Trophoblast cell (in vitro differentiated cells and primary cell): ENCODE measurements at regions not wholly inside any gene's neighbourhood (a gene's known extent, or its start where the extent isn't known, plus 50 kb on each side); places are given as distances from the start of the nearest gene placed in this dataset.

Source experiments
- DNase-seq, 2 donors: peaks; one replicate each; pipeline ENCODE4 v3.0.0-alpha.2; 2016
- H2AFZ ChIP-seq: 2 replicates; pipeline ENCODE4 v1.6.1; 2013; ENCODE audit warnings: low read length, moderate library complexity, mild to moderate bottlenecking; ENCODE audit not compliant: insufficient read depth, poor library complexity
- H2AK5ac ChIP-seq: 2 replicates; pipeline ENCODE4 v1.6.1; 2013; ENCODE audit warnings: mild to moderate bottlenecking, low read length
- H2BK120ac ChIP-seq: 2 replicates; pipeline ENCODE4 v1.6.1; 2013; ENCODE audit warnings: low read length, mild to moderate bottlenecking, moderate library complexity; ENCODE audit not compliant: insufficient read depth, poor library complexity
- H2BK12ac ChIP-seq: 2 replicates; pipeline ENCODE4 v1.6.1; 2013; ENCODE audit warnings: mild to moderate bottlenecking, low read length, moderate library complexity
- H2BK5ac ChIP-seq: 2 replicates; pipeline ENCODE4 v1.6.1; 2013; ENCODE audit warnings: low read length, low read depth, moderate library complexity, mild to moderate bottlenecking; ENCODE audit not compliant: poor library complexity
- H3K14ac ChIP-seq: 2 replicates; pipeline ENCODE4 v1.6.1; 2013; ENCODE audit warnings: mild to moderate bottlenecking, low read length
- H3K18ac ChIP-seq: 2 replicates; pipeline ENCODE4 v1.6.1; 2013; ENCODE audit warnings: mild to moderate bottlenecking, low read length
- H3K23ac ChIP-seq: 2 replicates; pipeline ENCODE4 v1.6.1; 2013; ENCODE audit warnings: low read length
- H3K27ac ChIP-seq: 2 replicates; pipeline ENCODE4 v1.5.1; 2013; ENCODE audit warnings: low read depth, mild to moderate bottlenecking, inconsistent platforms, low read length, moderate library complexity
- H3K27me3 ChIP-seq: 2 replicates; pipeline ENCODE4 v1.6.1; 2013; ENCODE audit warnings: inconsistent platforms, mild to moderate bottlenecking, low read length, moderate library complexity; ENCODE audit not compliant: insufficient read depth
- H3K36me3 ChIP-seq, 2 experiments: 1 replicate in 1 of 2; 2 replicates in 1 of 2; pipeline ENCODE4 v1.6.1; 2013; ENCODE audit warnings: low read length in 2 of 2, mild to moderate bottlenecking in 2 of 2, moderate library complexity in 1 of 2; ENCODE audit not compliant: insufficient read depth in 2 of 2, control insufficient read depth in 1 of 2
- H3K4ac ChIP-seq: 2 replicates; pipeline ENCODE4 v1.6.1; 2013; ENCODE audit warnings: low read depth, mild to moderate bottlenecking, low read length, moderate library complexity
- H3K4me1 ChIP-seq, 2 experiments: 1 replicate in 1 of 2; 2 replicates in 1 of 2; pipeline ENCODE4 v1.6.1; 2013; ENCODE audit warnings: low read length in 2 of 2, mild to moderate bottlenecking in 2 of 2, moderate library complexity in 1 of 2; ENCODE audit not compliant: insufficient read depth in 2 of 2, control insufficient read depth in 1 of 2
- H3K4me2 ChIP-seq: 2 replicates; pipeline ENCODE4 v1.6.1; 2013; ENCODE audit warnings: inconsistent platforms, mild to moderate bottlenecking, low read length, moderate library complexity
- H3K4me3 ChIP-seq: 2 replicates; pipeline ENCODE4 v1.5.1; 2013; ENCODE audit warnings: mild to moderate bottlenecking, low read depth, low read length, inconsistent platforms
- H3K79me1 ChIP-seq: one replicate; pipeline ENCODE4 v1.6.1; 2013; ENCODE audit warnings: low read length
- H3K79me2 ChIP-seq: 2 replicates; pipeline ENCODE4 v1.6.1; 2013; ENCODE audit warnings: low read length, mild to moderate bottlenecking; ENCODE audit not compliant: control insufficient read depth, insufficient read depth, poor library complexity
- H3K9ac ChIP-seq: 2 replicates; pipeline ENCODE4 v1.6.1; 2013; ENCODE audit warnings: mild to moderate bottlenecking, low read length
- H3K9me3 ChIP-seq: 2 replicates; pipeline ENCODE4 v1.6.1; 2013; ENCODE audit warnings: low read depth, mild to moderate bottlenecking, control low read depth, inconsistent platforms, low read length; ENCODE audit not compliant: insufficient read depth
- H4K12ac ChIP-seq: 2 replicates; pipeline ENCODE4 v1.6.1; 2013; ENCODE audit warnings: low read depth, mild to moderate bottlenecking, low read length, moderate library complexity
- H4K8ac ChIP-seq: 2 replicates; pipeline ENCODE4 v1.6.1; 2013; ENCODE audit warnings: low read depth, mild to moderate bottlenecking, low read length, moderate library complexity
- H4K91ac ChIP-seq: one replicate; pipeline ENCODE4 v1.6.1; 2013; ENCODE audit warnings: low read depth, mild to moderate bottlenecking, low read length, moderate library complexity
- WGBS: extraction: QIAGEN DNeasy Blood & Tissue Kit; methylation state at CpG from one replicate; pipeline ENCODE4 v1.1.7; 2013; ENCODE audit warnings: missing lambda C conversion rate; ENCODE audit not compliant: insufficient read length, insufficient coverage; ENCODE audit errors: extremely low coverage; 5-methylcytosine and 5-hydroxymethylcytosine counted together

DNA sequence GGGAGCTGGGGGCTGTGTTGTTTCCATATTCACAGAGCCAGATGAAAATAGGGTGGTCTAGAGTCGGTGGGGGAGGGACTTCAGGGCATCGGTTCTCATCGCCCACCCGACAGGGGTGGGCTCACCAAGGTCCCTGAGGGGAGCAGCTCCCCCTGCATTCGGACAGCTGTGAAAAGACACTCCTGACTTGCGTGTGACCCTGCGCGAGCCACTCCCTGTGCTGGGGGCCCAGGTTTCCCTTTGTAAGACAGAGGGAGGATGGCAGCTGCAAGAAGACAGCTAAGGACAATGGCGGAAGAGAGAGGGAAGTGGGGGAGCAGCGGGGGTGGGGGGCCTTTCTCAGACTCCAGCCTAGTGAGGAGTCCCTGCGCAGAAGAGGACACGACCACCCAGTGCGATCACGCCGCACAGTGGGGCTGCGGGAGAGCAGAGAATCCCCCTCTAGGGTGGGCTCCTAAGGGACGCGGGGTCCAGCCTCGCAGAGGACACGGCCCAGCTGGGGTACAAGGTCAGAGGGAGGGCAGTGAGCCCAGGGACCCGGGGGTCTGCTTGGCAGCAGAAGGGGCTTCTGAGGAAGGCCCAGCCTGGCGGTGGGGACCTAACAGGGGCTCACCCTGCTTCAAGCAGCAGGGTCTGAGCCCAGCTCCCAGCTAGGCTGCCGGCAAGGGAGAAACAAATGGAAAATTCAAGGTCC is 326.9 kb upstream of the DIO3 start:
- Histone ChIP-seq H3K4me2 (no peak overlapping the region), H3K27ac (no peak overlapping the region), H3K23ac (no peak overlapping the region), H4K12ac (no peak overlapping the region), H2AFZ (no peak overlapping the region), H4K91ac (no peak overlapping the region), H3K36me3 (no peaks in the 10 kb centered on the region), H3K79me1 (no peaks in the 10 kb centered on the region), H4K8ac (no peak overlapping the region), H3K4ac (no peak overlapping the region), H2AK5ac (no peak overlapping the region), H3K4me1 (peaks cover 0 to 4% of the 10 kb centered on the region in 2 experiments), H3K4me3 (no peak overlapping the region), H3K9me3 (peaks cover 2% of the 10 kb centered on the region), H3K79me2 (no peaks in the 10 kb centered on the region), H3K18ac (no peak overlapping the region), H3K27me3 (no peaks in the 10 kb centered on the region), H2BK5ac (no peak overlapping the region), H3K14ac (no peak overlapping the region), H3K9ac (no peak overlapping the region), H2BK12ac (no peak overlapping the region), H2BK120ac (no peak overlapping the region)
- WGBS = no CpG with 5 or more reads among the region's 23 CpGs
- no peak for DNase-seq

GRCh38 chr14:101234999-101235334 is 326.3 kb upstream of the DIO3 start:
- Histone ChIP-seq H4K8ac (no peak overlapping the region), H2BK5ac (no peak overlapping the region), H2BK120ac (no peak overlapping the region), H3K9me3 (peaks cover 2% of the 10 kb centered on the region), H3K36me3 (no peaks in the 10 kb centered on the region), H3K27me3 (no peaks in the 10 kb centered on the region), H3K79me1 (no peaks in the 10 kb centered on the region), H2BK12ac (no peak overlapping the region), H3K4me1 (peaks cover 0 to 4% of the 10 kb centered on the region in 2 experiments), H2AFZ (no peak overlapping the region), H3K79me2 (no peaks in the 10 kb centered on the region), H3K27ac (no peak overlapping the region), H4K91ac (no peak overlapping the region), H3K4me3 (no peak overlapping the region), H2AK5ac (no peak overlapping the region), H3K14ac (no peak overlapping the region), H3K9ac (no peak overlapping the region), H3K4ac (no peak overlapping the region), H4K12ac (no peak overlapping the region), H3K18ac (no peak overlapping the region), H3K23ac (no peak overlapping the region), H3K4me2 (no peak overlapping the region)
- WGBS = no CpG with 5 or more reads among the region's 12 CpGs
- DNase-seq = no peak

- peak in 1 of 2 donors; percentile 68 for DNase-seq
- no peak overlapping the region for H2BK5ac ChIP-seq
- no peak overlapping the region for H3K18ac ChIP-seq
- no peaks in the 10 kb centered on the region for H3K27me3 ChIP-seq
- H3K36me3 ChIP-seq = no peaks in the 10 kb centered on the region
- peak overlapping the region; percentile 29 for H2BK12ac ChIP-seq
- no peaks in the 10 kb centered on the region for H3K79me1 ChIP-seq
- no peak overlapping the region for H3K4ac ChIP-seq
- H4K91ac ChIP-seq = no peak overlapping the region
- H3K9ac ChIP-seq = no peak overlapping the region
- no peak overlapping the region for H4K12ac ChIP-seq
- no peak overlapping the region for H3K4me2 ChIP-seq
- no peak overlapping the region for H3K27ac ChIP-seq
- no peak overlapping the region for H3K14ac ChIP-seq
- no peak overlapping the region for H2AK5ac ChIP-seq
- H2BK120ac ChIP-seq = no peak overlapping the region
- H2AFZ ChIP-seq = no peak overlapping the region
- no peak overlapping the region for H3K4me3 ChIP-seq
- H4K8ac ChIP-seq = no peak overlapping the region
- no peak overlapping the region for H3K23ac ChIP-seq
- peaks cover 0 to 4% of the 10 kb centered on the region in 2 experiments for H3K4me1 ChIP-seq
- H3K79me2 ChIP-seq = no peaks in the 10 kb centered on the region
- peaks cover 2% of the 10 kb centered on the region for H3K9me3 ChIP-seq
- no CpG with 5 or more reads among the region's 16 CpGs for WGBS
Measured at GRCh38 chr14:101235335-101236103, 325.8 kb upstream of the DIO3 start.

GRCh38 chr14:101236496-101237251 is 324.6 kb upstream of the DIO3 start:
- H3K79me2 ChIP-seq = no peaks in the 10 kb centered on the region
- H3K4me2 ChIP-seq = no peak overlapping the region
- no peak overlapping the region for H3K18ac ChIP-seq
- no peak overlapping the region for H3K27ac ChIP-seq
- no peak for DNase-seq
- peaks cover 0 to 4% of the 10 kb centered on the region in 2 experiments for H3K4me1 ChIP-seq
- no peak overlapping the region for H2BK12ac ChIP-seq
- no peak overlapping the region for H3K14ac ChIP-seq
- H3K9me3 ChIP-seq = peaks cover 2% of the 10 kb centered on the region
- H3K79me1 ChIP-seq = no peaks in the 10 kb centered on the region
- H3K27me3 ChIP-seq = no peaks in the 10 kb centered on the region
- no peak overlapping the region for H2BK120ac ChIP-seq
- H2AFZ ChIP-seq = no peak overlapping the region
- H3K4ac ChIP-seq = no peak overlapping the region
- no peak overlapping the region for H3K9ac ChIP-seq
- no peak overlapping the region for H3K23ac ChIP-seq
- no peaks in the 10 kb centered on the region for H3K36me3 ChIP-seq
- no peak overlapping the region for H4K8ac ChIP-seq
- no peak overlapping the region for H3K4me3 ChIP-seq
- no peak overlapping the region for H4K91ac ChIP-seq
- no peak overlapping the region for H2BK5ac ChIP-seq
- no peak overlapping the region for H2AK5ac ChIP-seq
- WGBS = no CpG with 5 or more reads among the region's 15 CpGs
- H4K12ac ChIP-seq = no peak overlapping the region
